ENCODE measurements at regions not wholly inside any gene's neighbourhood (a gene's known extent, or its start where the extent isn't known, plus 50 kb on each side); places are given as distances from the start of the nearest gene placed in this dataset.

DNA sequence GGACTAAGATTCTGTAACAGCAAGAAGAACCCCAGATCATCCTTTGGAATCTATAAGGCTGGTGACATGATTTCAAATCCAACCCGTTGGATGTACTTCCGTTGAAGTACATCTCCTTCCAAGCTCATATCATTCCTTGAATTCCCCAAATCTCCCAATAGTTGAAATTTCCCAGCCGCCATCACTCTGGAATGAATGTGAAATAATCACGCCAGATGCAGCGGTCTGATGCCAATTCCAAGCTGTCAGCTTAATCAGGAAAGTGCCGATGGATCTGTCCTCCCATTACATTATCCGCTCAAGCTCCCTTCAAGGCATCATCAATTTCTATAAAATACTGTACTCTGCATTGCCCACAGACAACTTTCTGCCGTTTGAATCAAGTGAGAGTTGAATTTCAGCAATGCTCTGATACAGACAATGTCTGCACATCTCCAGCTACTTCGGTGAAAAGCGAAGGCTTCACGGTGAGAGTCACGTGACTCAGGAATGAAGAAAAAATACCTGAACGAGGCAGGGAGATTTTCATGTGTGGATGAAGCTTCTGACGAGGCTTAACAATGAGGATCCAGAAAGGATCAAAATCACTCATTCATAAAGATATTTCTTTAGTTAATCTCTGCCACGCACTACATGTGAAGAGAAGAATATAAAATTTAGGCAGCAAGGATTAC is 663.9 kb downstream of the AJAP1 start:
- intact Hi-C loops (cut with DNase I; ENCODE audit: low total_unique reads), result no loop called here
- TF ChIP-seq, protein P1, sequence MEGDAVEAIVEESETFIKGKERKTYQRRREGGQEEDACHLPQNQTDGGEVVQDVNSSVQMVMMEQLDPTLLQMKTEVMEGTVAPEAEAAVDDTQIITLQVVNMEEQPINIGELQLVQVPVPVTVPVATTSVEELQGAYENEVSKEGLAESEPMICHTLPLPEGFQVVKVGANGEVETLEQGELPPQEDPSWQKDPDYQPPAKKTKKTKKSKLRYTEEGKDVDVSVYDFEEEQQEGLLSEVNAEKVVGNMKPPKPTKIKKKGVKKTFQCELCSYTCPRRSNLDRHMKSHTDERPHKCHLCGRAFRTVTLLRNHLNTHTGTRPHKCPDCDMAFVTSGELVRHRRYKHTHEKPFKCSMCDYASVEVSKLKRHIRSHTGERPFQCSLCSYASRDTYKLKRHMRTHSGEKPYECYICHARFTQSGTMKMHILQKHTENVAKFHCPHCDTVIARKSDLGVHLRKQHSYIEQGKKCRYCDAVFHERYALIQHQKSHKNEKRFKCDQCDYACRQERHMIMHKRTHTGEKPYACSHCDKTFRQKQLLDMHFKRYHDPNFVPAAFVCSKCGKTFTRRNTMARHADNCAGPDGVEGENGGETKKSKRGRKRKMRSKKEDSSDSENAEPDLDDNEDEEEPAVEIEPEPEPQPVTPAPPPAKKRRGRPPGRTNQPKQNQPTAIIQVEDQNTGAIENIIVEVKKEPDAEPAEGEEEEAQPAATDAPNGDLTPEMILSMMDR (IDR thresholded peaks at IDR 0.05), result no peak
- TF ChIP-seq POLR2A (IDR thresholded peaks at IDR 0.05), result no peak
- WGBS, 2 donors, result 77 to 82% methylated on average over 15 of the region's 15 CpGs

DNA sequence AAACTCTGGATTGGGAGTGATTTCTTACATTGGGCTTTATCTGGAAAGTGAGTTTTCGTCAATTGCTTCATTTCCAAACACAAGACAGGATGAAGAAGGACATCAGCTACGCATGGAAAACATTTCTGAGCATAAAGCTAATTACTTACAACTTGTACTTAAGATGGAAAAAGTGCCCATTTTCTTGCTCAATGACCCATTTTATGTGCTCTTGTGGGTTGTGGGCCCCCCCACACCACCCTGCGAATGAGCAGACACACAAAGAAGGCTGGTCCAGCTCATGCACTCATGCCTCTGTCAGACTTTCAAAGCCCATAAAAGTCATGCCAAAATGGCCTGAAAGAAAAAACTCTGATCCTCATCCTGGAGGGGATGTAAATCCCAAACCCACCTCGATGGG is 663.0 kb downstream of the AJAP1 start:
- intact Hi-C loops (cut with DNase I; ENCODE audit: low total_unique reads), result no loop called here
- 80 to 82% methylated on average over 4 of the region's 4 CpGs for WGBS, 2 donors
- no peak overlapping the region for H3K4me3 ChIP-seq (ENCODE audit: low read depth, poor library complexity, severe bottlenecking)
- no peak for DNase-seq (ENCODE audit: low spot score in 2 of 2)
- TF ChIP-seq, protein P1 (IDR thresholded peaks at IDR 0.05), result no peak
- TF ChIP-seq POLR2A (IDR thresholded peaks at IDR 0.05), result no peak

More for the DNA sequence above, 663.9 kb downstream of the AJAP1 start:
- no peak overlapping the region for H3K4me3 ChIP-seq (ENCODE audit: low read depth, poor library complexity, severe bottlenecking)
- no peak for DNase-seq (ENCODE audit: low spot score in 2 of 2)

DNA sequence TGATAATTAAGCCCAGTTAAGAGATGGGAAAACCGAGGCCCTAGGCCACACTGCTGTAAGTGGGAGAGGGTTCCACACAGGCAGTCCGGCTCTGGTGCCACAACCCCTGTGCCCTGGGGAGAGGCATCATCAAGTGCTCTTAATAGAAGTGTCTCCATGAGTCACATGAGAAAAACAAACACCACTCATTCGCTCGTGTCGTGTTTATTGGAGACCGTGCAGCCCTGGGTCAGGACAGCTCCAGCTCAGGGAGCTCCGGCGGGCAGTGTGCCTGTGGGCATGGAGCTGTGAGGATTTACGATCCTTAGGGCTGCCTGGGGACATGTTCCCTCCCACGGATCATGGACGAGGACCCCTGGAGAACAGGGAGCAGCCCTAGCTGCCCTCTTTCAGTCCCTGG is 658.5 kb downstream of the AJAP1 start:
- DNase-seq (ENCODE audit: low spot score in 2 of 2), result no peak
- intact Hi-C loops (cut with DNase I; ENCODE audit: low total_unique reads), result no loop called here
- H3K4me3 ChIP-seq (ENCODE audit: low read depth, poor library complexity, severe bottlenecking), result no peak overlapping the region
- TF ChIP-seq, protein P1 (IDR thresholded peaks at IDR 0.05), result no peak
- TF ChIP-seq POLR2A (IDR thresholded peaks at IDR 0.05), result no peak
- 55 to 59% methylated on average over 11 of the region's 11 CpGs for WGBS, 2 donors

DNA sequence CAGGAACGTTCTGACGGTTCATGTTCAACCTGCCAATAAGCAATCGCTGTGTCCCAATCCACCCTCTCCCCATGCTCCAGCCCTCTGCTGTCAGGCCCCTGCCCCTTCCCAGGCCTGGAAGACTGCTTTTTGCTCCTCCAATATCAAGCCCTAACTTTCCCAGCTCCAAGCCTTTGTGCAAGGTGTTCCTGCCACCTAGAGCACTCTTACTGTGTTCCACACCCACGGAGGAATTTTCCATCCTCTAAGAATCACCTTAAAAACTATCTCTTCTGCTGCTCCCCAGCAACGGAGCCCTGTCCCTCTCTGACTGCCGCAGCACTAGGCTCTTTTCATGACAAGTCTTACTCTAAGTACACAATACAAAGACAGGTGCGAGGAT is 657.9 kb downstream of the AJAP1 start:
- TF ChIP-seq, protein P1 (IDR thresholded peaks at IDR 0.05), result no peak
- no peak for TF ChIP-seq POLR2A (IDR thresholded peaks at IDR 0.05)
- WGBS, 2 donors, result 83 to 86% methylated on average over 7 of the region's 7 CpGs
- DNase-seq (ENCODE audit: low spot score in 2 of 2), result no peak
- intact Hi-C loops (cut with DNase I; ENCODE audit: low total_unique reads), result no loop called here
- no peak overlapping the region for H3K4me3 ChIP-seq (ENCODE audit: low read depth, poor library complexity, severe bottlenecking)

DNA sequence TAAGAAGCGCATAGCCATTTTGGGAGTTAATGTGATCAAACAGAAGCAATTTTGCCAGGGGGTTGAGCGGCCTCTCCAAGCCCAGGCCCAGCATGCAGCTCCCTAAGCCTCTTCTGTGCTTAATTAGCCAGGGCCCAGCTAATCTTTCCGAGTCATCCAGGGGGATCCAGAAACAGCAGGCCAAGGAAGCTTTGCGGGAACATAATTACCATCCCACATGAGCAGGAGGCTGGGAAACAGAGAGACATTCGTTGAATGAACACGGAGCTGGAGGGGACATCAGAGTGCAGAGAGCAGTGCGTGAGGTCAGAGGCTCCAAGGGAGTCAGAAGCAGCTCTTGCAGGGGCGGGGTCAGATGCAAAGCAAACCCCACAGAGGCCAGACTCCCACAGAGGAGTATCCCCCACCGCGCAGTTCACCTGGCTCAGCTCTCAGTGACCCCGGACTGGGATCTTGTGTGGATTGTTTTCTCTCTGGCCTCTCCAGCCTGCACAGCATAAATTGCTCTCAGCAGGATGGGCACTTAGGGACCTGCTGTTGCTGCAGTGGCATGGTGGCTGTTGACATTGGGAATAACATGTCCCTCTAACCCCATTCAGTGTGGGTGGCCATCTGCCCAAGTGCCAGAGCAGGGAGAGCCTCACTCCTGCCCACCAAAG is 657.4 kb downstream of the AJAP1 start:
- WGBS, 2 donors, result 64 to 69% methylated on average over 11 of the region's 11 CpGs
- no peak overlapping the region for H3K4me3 ChIP-seq (ENCODE audit: low read depth, poor library complexity, severe bottlenecking)
- TF ChIP-seq, protein P1 (IDR thresholded peaks at IDR 0.05), result no peak
- no peak for TF ChIP-seq POLR2A (IDR thresholded peaks at IDR 0.05)
- DNase-seq (ENCODE audit: low spot score in 2 of 2), result no peak
- intact Hi-C loops (cut with DNase I; ENCODE audit: low total_unique reads), result no loop called here

Measured in lower leg skin (tissue), 4 donors.